OCI-LY1 (cell line): ENCODE measurements at regions not wholly inside any gene's neighbourhood (a gene's known extent, or its start where the extent isn't known, plus 50 kb on each side); places are given as distances from the start of the nearest gene placed in this dataset.

Experiments used
- H2AFZ ChIP-seq: fragments of 200-600 bp; sonication (generic), shearing (Covaris generic); 2 replicates; pipeline ENCODE4 v1.6.0; 2014; ENCODE audit warnings: antibody characterized with exemption, mild to moderate bottlenecking, low read length
- H3F3A ChIP-seq: fragments of 200-600 bp; sonication (generic), shearing (Covaris generic); 2 replicates; pipeline ENCODE4 v1.6.0; 2014; ENCODE audit warnings: mild to moderate bottlenecking, antibody characterized with exemption, low read length, moderate library complexity; ENCODE audit not compliant: insufficient read depth
- H3K27ac ChIP-seq: fragments of 200-600 bp; sonication (generic); 2 replicates; pipeline ENCODE4 v1.5.1; 2014; ENCODE audit warnings: low read length, mixed run types, mild to moderate bottlenecking, low read depth; ENCODE audit not compliant: poor library complexity, severe bottlenecking
- H3K27me3 ChIP-seq: fragments of 200-600 bp; sonication (generic); 2 replicates; pipeline ENCODE4 v1.6.0; 2014; ENCODE audit warnings: antibody characterized with exemption, mild to moderate bottlenecking, low read length, moderate library complexity; ENCODE audit not compliant: insufficient read depth
- H3K36me3 ChIP-seq: fragments of 200-600 bp; sonication (generic); 2 replicates; pipeline ENCODE4 v1.6.1; 2014; ENCODE audit warnings: mild to moderate bottlenecking, antibody characterized with exemption, low read length, moderate library complexity, mixed read lengths; ENCODE audit not compliant: insufficient read depth
- H3K4me1 ChIP-seq: fragments of 200-600 bp; sonication (generic); 2 replicates; pipeline ENCODE4 v1.5.1; 2014; ENCODE audit warnings: mild to moderate bottlenecking, low read length, moderate library complexity; ENCODE audit not compliant: insufficient read depth, severe bottlenecking
- H3K4me2 ChIP-seq: fragments of 200-600 bp; sonication (generic), shearing (Covaris generic); 2 replicates; pipeline ENCODE4 v1.6.1; 2014; ENCODE audit warnings: low read length
- H3K4me3 ChIP-seq: fragments of 200-600 bp; sonication (generic); 2 replicates; pipeline ENCODE4 v1.5.1; 2014; ENCODE audit warnings: low read length, low read depth, mild to moderate bottlenecking, mixed read lengths; ENCODE audit not compliant: poor library complexity, severe bottlenecking
- H3K79me2 ChIP-seq: fragments of 200-600 bp; shearing (Covaris generic); 2 replicates; pipeline ENCODE4 v1.6.1; 2016; ENCODE audit warnings: mixed run types, low read length, mixed read lengths; ENCODE audit not compliant: insufficient read depth
- H3K9ac ChIP-seq: fragments of 200-600 bp; sonication (generic), shearing (Covaris generic); 2 replicates; pipeline ENCODE4 v1.6.1; 2014; ENCODE audit warnings: mild to moderate bottlenecking, low read length, mixed read lengths
- H3K9me2 ChIP-seq: fragments of 200-600 bp; sonication (generic), shearing (Covaris generic); 2 replicates; pipeline ENCODE4 v1.6.1; 2014; ENCODE audit warnings: low read depth, mild to moderate bottlenecking, low read length, mixed read lengths
- H3K9me3 ChIP-seq: fragments of 200-600 bp; shearing (Covaris generic); 2 replicates; pipeline ENCODE4 v1.6.1; 2014; ENCODE audit warnings: low read length, mixed read lengths
- H4K20me1 ChIP-seq: fragments of 200-600 bp; sonication (generic), shearing (Covaris generic); 2 replicates; pipeline ENCODE4 v1.6.0; 2016; ENCODE audit warnings: mild to moderate bottlenecking, low read length; ENCODE audit not compliant: insufficient read depth
- CTCF ChIP-seq: fragments of 200-600 bp; sonication (generic), shearing (Covaris generic); IDR thresholded peaks from 2 replicates; pipeline ENCODE4 v1.5.1; 2017; ENCODE audit warnings: mild to moderate bottlenecking, antibody characterized with exemption, low read length, moderate library complexity, mixed read lengths
- EZH2 ChIP-seq: fragments of 200-600 bp; sonication (generic), shearing (Covaris generic); IDR thresholded peaks from 2 replicates; pipeline ENCODE4 v1.8.0; 2017; ENCODE audit warnings: borderline replicate concordance, mixed run types, mild to moderate bottlenecking, antibody characterized with exemption, low read length, moderate library complexity, mixed read lengths

DNA sequence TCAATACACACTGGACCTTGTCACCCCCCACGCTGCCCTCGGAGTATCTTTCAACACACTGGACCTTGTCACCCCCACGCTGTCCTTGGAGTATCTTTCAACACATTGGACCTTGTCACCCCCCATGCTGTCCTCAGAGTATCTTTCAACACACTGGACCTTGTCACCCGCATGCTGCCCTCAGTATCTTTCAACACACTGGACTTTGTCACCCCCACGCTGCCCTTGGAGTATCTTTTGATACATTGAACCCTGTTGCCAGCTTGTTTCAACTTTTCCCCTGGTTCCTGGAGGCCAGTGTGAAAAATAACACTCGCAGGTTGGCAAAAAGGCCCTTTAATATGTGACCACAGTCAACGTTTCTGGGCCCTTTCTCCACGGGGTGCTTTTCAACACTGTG lies 247.8 kb downstream of the TEX29 start:
- H3F3A ChIP-seq = no peaks in the 10 kb centered on the region
- H3K4me3 ChIP-seq = no peak overlapping the region
- H3K4me2 ChIP-seq = no peak overlapping the region
- H3K9ac ChIP-seq = no peak overlapping the region
- H3K79me2 ChIP-seq = no peaks in the 10 kb centered on the region
- no peak overlapping the region for H3K27ac ChIP-seq
- TF ChIP-seq CTCF (no peak), EZH2 (no peak)
- peaks cover 5% of the 10 kb centered on the region; the same call in 1 of the 2 replicates for H3K9me3 ChIP-seq
- no peaks in the 10 kb centered on the region for H3K9me2 ChIP-seq
- peaks cover 5% of the 10 kb centered on the region; the same call in 1 of the 2 replicates for H3K27me3 ChIP-seq
- no peaks in the 10 kb centered on the region for H4K20me1 ChIP-seq
- H3K36me3 ChIP-seq = no peaks in the 10 kb centered on the region
- H3K4me1 ChIP-seq = no peaks in the 10 kb centered on the region
- no peak overlapping the region for H2AFZ ChIP-seq

GRCh38 chr13:111570911-111571310 lies 250.5 kb downstream of the TEX29 start:
- H3F3A ChIP-seq = no peaks in the 10 kb centered on the region
- no peak overlapping the region for H2AFZ ChIP-seq
- H3K36me3 ChIP-seq = no peaks in the 10 kb centered on the region; the same call in 1 of the 2 replicates
- peaks cover 16% of the 10 kb centered on the region for H3K9me3 ChIP-seq
- H3K27me3 ChIP-seq = peaks cover 5% of the 10 kb centered on the region; the same call in 1 of the 2 replicates
- no peak overlapping the region for H3K4me3 ChIP-seq
- no peaks in the 10 kb centered on the region for H3K4me1 ChIP-seq
- no peak overlapping the region for H3K9ac ChIP-seq
- no peaks in the 10 kb centered on the region for H3K79me2 ChIP-seq
- H4K20me1 ChIP-seq = no peaks in the 10 kb centered on the region
- H3K9me2 ChIP-seq = no peaks in the 10 kb centered on the region
- H3K27ac ChIP-seq = no peak overlapping the region
- no peak overlapping the region for H3K4me2 ChIP-seq
- TF ChIP-seq EZH2 (no peak), CTCF (no peak)

DNA sequence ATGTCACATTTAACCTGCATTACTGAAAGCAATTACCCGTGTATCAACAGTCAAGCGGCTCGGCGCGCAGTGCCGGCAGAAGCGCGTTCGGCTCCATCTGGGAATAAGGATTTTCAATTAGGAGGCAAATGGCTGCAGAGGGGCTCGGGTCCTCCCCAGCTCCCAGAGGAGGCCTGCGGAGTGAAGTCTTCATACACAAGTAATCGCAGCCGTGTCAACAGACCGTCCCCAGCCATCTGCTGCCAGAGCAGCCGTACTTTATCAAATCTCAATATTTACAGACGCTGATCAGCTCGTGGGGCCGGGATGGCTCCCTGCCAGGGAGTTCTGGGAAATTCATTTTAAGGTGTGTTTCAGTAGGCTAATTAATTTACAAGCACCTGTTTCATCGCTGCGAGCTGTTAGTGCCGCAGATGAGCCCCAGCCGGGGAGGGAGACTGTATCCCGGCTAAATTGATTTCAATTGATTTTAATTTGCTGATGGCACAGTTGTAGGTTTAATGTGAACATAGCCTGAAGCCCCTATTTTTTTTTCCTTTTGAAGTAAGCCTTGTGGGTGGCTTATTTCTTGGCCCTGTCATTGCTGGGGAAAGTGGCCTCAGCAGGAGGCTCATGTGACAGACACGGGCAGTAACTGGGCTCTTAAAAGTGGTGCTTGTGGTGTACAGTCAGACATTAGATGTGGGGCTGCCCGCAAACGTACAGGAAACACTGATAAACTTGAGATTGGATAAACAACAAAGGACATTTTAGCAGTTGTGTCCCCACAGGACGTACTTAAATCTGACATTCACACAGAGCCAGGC lies 252.7 kb downstream of the TEX29 start:
- Histone ChIP-seq H3K9me3 (peaks cover 16% of the 10 kb centered on the region), H3K79me2 (no peaks in the 10 kb centered on the region), H3K27ac (no peak overlapping the region), H3K9me2 (no peaks in the 10 kb centered on the region), H4K20me1 (no peaks in the 10 kb centered on the region), H3K4me2 (no peak overlapping the region), H3K4me3 (no peak overlapping the region), H2AFZ (no peak overlapping the region), H3K9ac (no peak overlapping the region), H3F3A (no peaks in the 10 kb centered on the region), H3K36me3 (no peaks in the 10 kb centered on the region; the same call in 1 of the 2 replicates), H3K27me3 (no peaks in the 10 kb centered on the region; the same call in 1 of the 2 replicates), H3K4me1 (no peaks in the 10 kb centered on the region)
- no peak for TF ChIP-seq CTCF
- no peak for TF ChIP-seq EZH2
